ENCODE measurements at regions not wholly inside any gene's neighbourhood (a gene's known extent, or its start where the extent isn't known, plus 50 kb on each side); places are given as distances from the start of the nearest gene placed in this dataset.

GRCh38 chr6:101110814-101111213 is 229.7 kb upstream of the ASCC3 start:
- DNase-seq, result no peak
- Mint-ChIP-seq H3K27me3 (no peaks in the 10 kb centered on the region), H3K9me3 (ENCODE audit: insufficient read depth) (no peaks in the 10 kb centered on the region), H3K4me1 (no peaks in the 10 kb centered on the region), H3K4me3 (no peak overlapping the region), H3K27ac (no peak overlapping the region)
- intact Hi-C loops (cut with micrococcal nuclease), result no loop called here
- CTCF ChIA-PET, result no interaction called here
- Histone ChIP-seq H3K79me2 (ENCODE audit: control insufficient read depth, insufficient read depth, low read length) (no peaks in the 10 kb centered on the region), H3K36me3 (replicated peaks in 1 of 2; ENCODE audit: control extremely low read depth in 1 of 2, control insufficient read depth in 1 of 2, extremely low read depth in 1 of 2, insufficient read depth in 2 of 2, low read length in 1 of 2) (no peaks in the 10 kb centered on the region), H3K4me2 (replicated peaks; ENCODE audit: low read depth, low read length, poor library complexity, severe bottlenecking) (no peak overlapping the region), H3K9ac (ENCODE audit: low read length) (no peak overlapping the region), H3K4me1 (ENCODE audit: control insufficient read depth in 2 of 2, insufficient read depth in 2 of 2, low read length in 2 of 2) (no peaks in the 10 kb centered on the region), H3K27me3 (replicated peaks in 1 of 4; ENCODE audit: control extremely low read depth in 1 of 4, control insufficient read depth in 3 of 4, insufficient read depth in 4 of 4, low read length in 3 of 4) (no peaks in the 10 kb centered on the region), H3K4me3 (ENCODE audit: control extremely low read depth in 1 of 5, extremely low read depth in 1 of 5, insufficient read depth in 1 of 5, low read depth in 2 of 5, low read length in 4 of 5) (no peak overlapping the region), H3K27ac (ENCODE audit: low read length in 2 of 2) (no peak overlapping the region), H3K9me3 (ENCODE audit: control extremely low read depth in 1 of 3, control insufficient read depth in 2 of 3, insufficient read depth in 1 of 3, low read length in 2 of 3) (no peaks in the 10 kb centered on the region), H4K20me1 (ENCODE audit: control insufficient read depth, insufficient read depth, low read length, poor library complexity, severe bottlenecking) (no peaks in the 10 kb centered on the region), H2AFZ (ENCODE audit: insufficient read depth, low read depth, low read length, poor library complexity, severe bottlenecking) (no peak overlapping the region)
- 82% methylated on average over 1 of the region's 1 CpG for WGBS (ENCODE audit: insufficient coverage)
- ATAC-seq (ENCODE audit: low read depth), result no peak
- TF ChIP-seq CTCF (IDR thresholded peaks at IDR 0.05) (no peak), EZH2 (IDR thresholded peaks at IDR 0.05; ENCODE audit: borderline replicate concordance, insufficient read depth, low read depth, low read length, poor library complexity, severe bottlenecking) (no peak)
- POLR2A ChIA-PET, result no interaction called here

GRCh38 chr6:101113468-101114260 is 232.5 kb upstream of the ASCC3 start:
- ATAC-seq (ENCODE audit: low read depth) (no peak), DNase-seq (no peak)
- no peak overlapping the region for H3K4me2 ChIP-seq (replicated peaks; ENCODE audit: low read depth, low read length, poor library complexity, severe bottlenecking)
- ChIA-PET POLR2A (no interaction called here), CTCF (no interaction called here)
- no peaks in the 10 kb centered on the region for H3K27me3 ChIP-seq (replicated peaks in 1 of 4; ENCODE audit: control extremely low read depth in 1 of 4, control insufficient read depth in 3 of 4, insufficient read depth in 4 of 4, low read length in 3 of 4)
- no peaks in the 10 kb centered on the region for H3K4me1 ChIP-seq (ENCODE audit: control insufficient read depth in 2 of 2, insufficient read depth in 2 of 2, low read length in 2 of 2)
- no peaks in the 10 kb centered on the region for H3K9me3 ChIP-seq (ENCODE audit: control extremely low read depth in 1 of 3, control insufficient read depth in 2 of 3, insufficient read depth in 1 of 3, low read length in 2 of 3)
- 71% methylated on average over 4 of the region's 4 CpGs for WGBS (ENCODE audit: insufficient coverage)
- no peak overlapping the region for H3K27ac ChIP-seq (ENCODE audit: low read length in 2 of 2)
- no peak overlapping the region for H3K27ac Mint-ChIP-seq
- no peak overlapping the region for H3K4me3 Mint-ChIP-seq
- TF ChIP-seq CTCF (IDR thresholded peaks at IDR 0.05), result no peak
- TF ChIP-seq EZH2 (IDR thresholded peaks at IDR 0.05; ENCODE audit: borderline replicate concordance, insufficient read depth, low read depth, low read length, poor library complexity, severe bottlenecking), result no peak
- no peaks in the 10 kb centered on the region for H3K79me2 ChIP-seq (ENCODE audit: control insufficient read depth, insufficient read depth, low read length)
- no peak overlapping the region for H3K9ac ChIP-seq (ENCODE audit: low read length)
- no peaks in the 10 kb centered on the region for H3K36me3 ChIP-seq (replicated peaks in 1 of 2; ENCODE audit: control extremely low read depth in 1 of 2, control insufficient read depth in 1 of 2, extremely low read depth in 1 of 2, insufficient read depth in 2 of 2, low read length in 1 of 2)
- no peaks in the 10 kb centered on the region for H4K20me1 ChIP-seq (ENCODE audit: control insufficient read depth, insufficient read depth, low read length, poor library complexity, severe bottlenecking)
- no peak overlapping the region for H3K4me3 ChIP-seq (ENCODE audit: control extremely low read depth in 1 of 5, extremely low read depth in 1 of 5, insufficient read depth in 1 of 5, low read depth in 2 of 5, low read length in 4 of 5)
- no peaks in the 10 kb centered on the region for H3K27me3 Mint-ChIP-seq
- no peaks in the 10 kb centered on the region for H3K9me3 Mint-ChIP-seq (ENCODE audit: insufficient read depth)
- H2AFZ ChIP-seq (ENCODE audit: insufficient read depth, low read depth, low read length, poor library complexity, severe bottlenecking), result no peak overlapping the region
- no peaks in the 10 kb centered on the region for H3K4me1 Mint-ChIP-seq
- intact Hi-C loops (cut with micrococcal nuclease), result no loop called here

All from B cell (primary cell).